GM12872 (cell line): ENCODE measurements at regions not wholly inside any gene's neighbourhood (a gene's known extent, or its start where the extent isn't known, plus 50 kb on each side); places are given as distances from the start of the nearest gene placed in this dataset.

Experiments used
- TF ChIP-seq, protein P1 (sequence below): IDR thresholded peaks from 3 replicates; pipeline ENCODE4 v1.5.1; 2011; ENCODE audit warnings: low read depth, mild to moderate bottlenecking, low read length, moderate library complexity; ENCODE audit not compliant: insufficient read depth

DNA sequence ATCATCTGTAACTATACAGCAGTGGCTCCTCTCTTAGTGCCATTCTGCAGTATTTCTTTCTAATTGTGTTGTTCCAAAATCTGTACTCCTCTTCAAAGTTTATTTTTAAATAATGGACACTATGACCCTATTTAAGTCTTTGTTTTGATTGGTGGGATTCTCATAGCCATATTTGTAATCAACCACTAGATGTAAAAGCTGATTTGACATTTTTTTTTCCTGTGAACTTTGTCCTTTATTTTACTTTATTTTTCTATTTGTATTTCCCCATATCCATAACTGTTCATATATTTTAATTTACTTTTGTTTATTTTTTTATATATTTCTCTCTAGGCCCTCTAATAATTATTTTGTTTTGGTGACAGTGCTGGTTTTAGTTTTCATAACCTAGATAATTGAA, 544.4 kb downstream of the KCNJ2 start:
- TF ChIP-seq, protein P1, sequence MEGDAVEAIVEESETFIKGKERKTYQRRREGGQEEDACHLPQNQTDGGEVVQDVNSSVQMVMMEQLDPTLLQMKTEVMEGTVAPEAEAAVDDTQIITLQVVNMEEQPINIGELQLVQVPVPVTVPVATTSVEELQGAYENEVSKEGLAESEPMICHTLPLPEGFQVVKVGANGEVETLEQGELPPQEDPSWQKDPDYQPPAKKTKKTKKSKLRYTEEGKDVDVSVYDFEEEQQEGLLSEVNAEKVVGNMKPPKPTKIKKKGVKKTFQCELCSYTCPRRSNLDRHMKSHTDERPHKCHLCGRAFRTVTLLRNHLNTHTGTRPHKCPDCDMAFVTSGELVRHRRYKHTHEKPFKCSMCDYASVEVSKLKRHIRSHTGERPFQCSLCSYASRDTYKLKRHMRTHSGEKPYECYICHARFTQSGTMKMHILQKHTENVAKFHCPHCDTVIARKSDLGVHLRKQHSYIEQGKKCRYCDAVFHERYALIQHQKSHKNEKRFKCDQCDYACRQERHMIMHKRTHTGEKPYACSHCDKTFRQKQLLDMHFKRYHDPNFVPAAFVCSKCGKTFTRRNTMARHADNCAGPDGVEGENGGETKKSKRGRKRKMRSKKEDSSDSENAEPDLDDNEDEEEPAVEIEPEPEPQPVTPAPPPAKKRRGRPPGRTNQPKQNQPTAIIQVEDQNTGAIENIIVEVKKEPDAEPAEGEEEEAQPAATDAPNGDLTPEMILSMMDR = no peak

DNA sequence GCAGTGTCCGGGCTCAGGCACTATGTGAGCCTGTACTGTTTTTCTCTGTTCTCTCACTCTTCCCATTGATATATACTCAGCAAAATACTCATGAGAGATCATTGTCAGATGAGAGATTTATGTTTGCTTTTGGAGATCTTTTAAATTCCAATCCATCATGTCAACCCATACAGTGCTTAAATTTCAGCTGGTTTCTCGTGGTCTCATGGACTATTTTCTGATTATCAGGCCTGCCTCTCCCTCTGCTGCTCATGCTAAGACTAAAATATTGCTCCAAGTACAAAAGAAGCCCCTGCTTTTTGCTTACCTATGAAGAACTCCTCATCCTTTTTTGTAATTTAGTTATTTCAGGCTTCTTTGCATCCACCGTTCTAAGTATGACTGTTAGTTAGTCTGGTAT, 547.2 kb downstream of the KCNJ2 start:
- TF ChIP-seq, protein P1 = no peak

DNA sequence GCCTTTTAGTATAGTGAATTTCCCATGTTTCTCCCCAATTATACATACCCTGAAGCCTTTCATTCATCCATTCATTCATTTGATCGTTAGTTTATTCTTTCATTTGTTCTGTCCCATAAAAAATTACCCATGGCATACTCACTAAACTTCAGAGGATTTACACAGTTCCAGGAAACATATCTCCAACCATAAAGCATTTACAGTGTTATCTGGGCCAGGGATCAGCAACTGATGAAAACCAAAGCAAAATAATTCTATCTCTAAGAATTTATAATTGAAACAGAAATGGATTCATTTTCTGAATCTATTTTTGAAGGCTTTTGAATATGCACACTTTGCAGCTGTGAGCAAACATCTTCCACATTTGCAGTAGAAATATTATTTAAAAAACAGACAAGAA, 547.7 kb downstream of the KCNJ2 start:
- TF ChIP-seq, protein P1 = no peak

DNA sequence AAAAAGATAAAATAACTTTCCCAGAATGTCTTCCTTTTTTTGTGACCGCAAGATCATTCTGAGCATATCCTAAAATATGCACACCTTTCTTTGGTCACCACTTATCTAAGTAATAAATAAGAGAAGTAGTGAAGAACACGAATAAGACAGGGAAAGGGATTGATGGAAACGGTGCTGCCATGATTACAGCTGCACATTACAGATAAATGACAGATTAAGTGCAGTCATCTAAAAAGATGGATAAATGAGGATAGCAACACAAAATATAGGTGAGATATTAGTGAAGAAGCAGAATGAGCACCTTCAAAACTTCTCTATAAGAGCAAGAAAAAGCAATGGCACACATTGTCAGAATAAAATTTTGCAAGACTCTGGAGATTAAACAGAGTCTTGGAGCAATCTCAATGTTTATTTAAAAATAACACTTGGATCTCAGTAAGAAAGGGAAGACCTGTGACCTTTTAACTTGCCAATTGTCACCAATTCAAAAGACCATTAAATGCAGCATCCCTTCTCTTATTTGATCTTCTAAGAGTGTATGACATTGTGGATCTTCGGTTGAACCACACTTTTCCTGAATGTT, 567.1 kb downstream of the KCNJ2 start:
- TF ChIP-seq, protein P1 = no peak

DNA sequence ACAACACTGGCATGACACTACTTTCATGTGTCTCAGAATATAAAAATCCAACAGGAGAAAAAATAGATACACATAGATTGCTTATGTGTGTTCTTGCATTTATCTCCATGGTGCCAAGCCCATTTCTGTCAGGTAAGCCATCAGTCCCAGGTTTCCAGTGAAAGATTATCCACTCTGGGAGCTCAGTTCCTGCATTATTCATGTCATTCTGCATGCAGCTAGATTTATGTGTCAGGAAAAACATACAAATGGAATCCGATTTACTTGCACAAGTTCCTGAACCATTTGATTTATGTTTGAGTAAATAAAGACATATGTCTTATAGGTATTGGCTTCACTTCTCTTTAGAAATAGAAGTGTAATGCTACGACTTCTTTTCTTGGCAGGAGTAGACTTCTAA, 569.7 kb downstream of the KCNJ2 start:
- TF ChIP-seq, protein P1 = no peak

DNA sequence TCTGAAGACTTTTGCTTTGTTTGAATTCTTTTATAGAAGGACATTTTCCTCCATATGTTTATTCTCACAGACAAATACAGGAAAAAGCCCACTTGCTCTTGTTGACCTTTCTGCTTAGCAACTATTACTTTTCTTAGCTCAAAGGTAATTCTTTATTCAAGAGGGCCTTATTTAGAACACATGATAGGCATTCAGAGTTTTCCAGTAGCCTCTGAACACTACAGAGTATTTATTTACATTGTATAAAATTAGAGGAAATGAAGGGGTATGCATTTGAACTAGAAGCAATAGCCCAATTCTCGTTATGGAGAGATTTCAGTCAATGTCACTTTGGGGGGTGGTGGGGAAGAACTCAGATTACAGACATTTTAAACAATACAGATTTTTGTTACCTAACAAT, 581.7 kb downstream of the KCNJ2 start:
- TF ChIP-seq, protein P1 = no peak

DNA sequence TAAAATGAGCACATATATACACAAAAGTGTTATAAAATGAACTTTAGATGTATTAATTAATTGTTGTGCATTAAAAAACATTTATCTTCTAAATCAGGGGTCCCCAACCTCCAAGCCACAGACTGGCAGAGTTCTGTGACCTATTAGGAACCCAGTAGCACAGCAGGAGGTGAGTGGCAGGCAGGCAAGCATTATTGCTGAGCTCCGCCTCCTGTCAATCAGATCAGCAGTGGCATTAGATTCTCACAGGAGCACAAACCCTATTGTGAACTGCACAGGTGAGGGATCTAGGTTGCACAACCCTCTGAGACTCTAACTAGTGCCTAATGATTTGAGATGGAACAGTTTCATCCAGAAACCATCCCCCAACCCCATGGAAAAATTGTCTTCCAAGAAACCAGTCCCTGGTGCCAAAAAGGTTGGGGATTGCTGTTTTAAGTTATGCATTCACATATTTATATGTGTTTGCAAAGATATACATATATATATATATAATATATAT, 583.7 kb downstream of the KCNJ2 start:
- TF ChIP-seq, protein P1 = no peak

DNA sequence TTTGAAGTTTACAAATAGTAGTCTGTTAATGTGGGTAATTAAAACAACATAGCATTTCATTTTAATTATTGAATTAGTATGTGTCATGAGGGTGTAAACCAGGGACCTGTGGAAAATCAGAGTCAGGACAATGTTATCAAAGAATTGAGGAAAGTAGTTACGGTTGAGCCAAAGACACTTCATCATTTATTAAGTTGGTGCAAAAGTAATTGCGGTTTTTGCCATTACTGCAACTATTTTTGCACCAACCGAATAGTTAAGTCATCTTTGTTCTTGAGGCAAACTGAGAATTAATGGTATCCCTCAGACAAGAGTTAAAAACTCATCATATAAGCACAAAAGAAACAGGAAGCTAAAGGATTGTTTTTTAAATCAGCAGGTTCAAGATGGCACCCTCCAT, 593.7 kb downstream of the KCNJ2 start:
- TF ChIP-seq, protein P1 = no peak
